ENCODE measurements at regions not wholly inside any gene's neighbourhood (a gene's known extent, or its start where the extent isn't known, plus 50 kb on each side); places are given as distances from the start of the nearest gene placed in this dataset.

DNA sequence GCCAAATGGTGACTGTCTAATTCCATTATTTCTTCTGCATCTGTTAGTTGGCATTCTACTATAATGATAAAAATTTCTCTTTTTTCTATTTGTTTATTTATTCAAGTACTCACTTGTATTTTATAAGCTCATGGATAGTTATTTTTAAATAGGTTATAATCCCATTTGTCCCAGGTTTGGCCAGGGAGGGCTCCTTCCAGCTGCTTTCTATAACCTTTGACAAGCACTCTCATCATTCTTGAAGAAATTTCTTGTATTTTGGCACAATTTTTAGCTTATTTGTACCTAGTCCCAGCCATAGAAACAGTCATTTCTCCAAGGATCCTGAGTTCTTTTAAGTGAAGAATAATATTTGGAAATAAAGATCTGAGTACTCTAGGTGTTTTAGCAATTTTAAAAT lies 1038.6 kb upstream of the AGA start:
- TF ChIP-seq, protein P1, sequence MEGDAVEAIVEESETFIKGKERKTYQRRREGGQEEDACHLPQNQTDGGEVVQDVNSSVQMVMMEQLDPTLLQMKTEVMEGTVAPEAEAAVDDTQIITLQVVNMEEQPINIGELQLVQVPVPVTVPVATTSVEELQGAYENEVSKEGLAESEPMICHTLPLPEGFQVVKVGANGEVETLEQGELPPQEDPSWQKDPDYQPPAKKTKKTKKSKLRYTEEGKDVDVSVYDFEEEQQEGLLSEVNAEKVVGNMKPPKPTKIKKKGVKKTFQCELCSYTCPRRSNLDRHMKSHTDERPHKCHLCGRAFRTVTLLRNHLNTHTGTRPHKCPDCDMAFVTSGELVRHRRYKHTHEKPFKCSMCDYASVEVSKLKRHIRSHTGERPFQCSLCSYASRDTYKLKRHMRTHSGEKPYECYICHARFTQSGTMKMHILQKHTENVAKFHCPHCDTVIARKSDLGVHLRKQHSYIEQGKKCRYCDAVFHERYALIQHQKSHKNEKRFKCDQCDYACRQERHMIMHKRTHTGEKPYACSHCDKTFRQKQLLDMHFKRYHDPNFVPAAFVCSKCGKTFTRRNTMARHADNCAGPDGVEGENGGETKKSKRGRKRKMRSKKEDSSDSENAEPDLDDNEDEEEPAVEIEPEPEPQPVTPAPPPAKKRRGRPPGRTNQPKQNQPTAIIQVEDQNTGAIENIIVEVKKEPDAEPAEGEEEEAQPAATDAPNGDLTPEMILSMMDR (IDR thresholded peaks at IDR 0.05): no peak
- TF ChIP-seq POLR2A (IDR thresholded peaks at IDR 0.05): no peak
